Parathyroid adenoma (tissue), 2 donors: ENCODE measurements at regions not wholly inside any gene's neighbourhood (a gene's known extent, or its start where the extent isn't known, plus 50 kb on each side); places are given as distances from the start of the nearest gene placed in this dataset.
A peak's percentile ranks its signal among the peaks of the same experiment; 100 is the strongest.

Experiments used
- H2AFZ ChIP-seq: fragments of 300-600 bp; sonication (generic); one replicate; pipeline ENCODE4 v1.7.0; 2017; ENCODE audit warnings: antibody characterized with exemption, mild to moderate bottlenecking
- H3K27ac ChIP-seq: fragments of 300-600 bp; sonication (generic); one replicate; pipeline ENCODE4 v1.7.0; 2017
- H3K27me3 ChIP-seq: fragments of 300-600 bp; sonication (generic); one replicate; pipeline ENCODE4 v1.7.0; 2017; ENCODE audit warnings: low read length; ENCODE audit not compliant: control insufficient read depth, insufficient read depth
- H3K36me3 ChIP-seq: fragments of 300-600 bp; sonication (generic); one replicate; pipeline ENCODE4 v1.7.0; 2017; ENCODE audit warnings: low read length; ENCODE audit not compliant: control insufficient read depth, insufficient read depth
- H3K4me1 ChIP-seq: fragments of 300-600 bp; sonication (generic); one replicate; pipeline ENCODE4 v1.7.0; 2017; ENCODE audit warnings: control low read depth
- H3K4me2 ChIP-seq: fragments of 300-600 bp; sonication (generic); one replicate; pipeline ENCODE4 v1.7.0; 2017; ENCODE audit warnings: low read length
- H3K4me3 ChIP-seq: fragments of 300-600 bp; sonication (generic); one replicate; pipeline ENCODE4 v1.7.0; 2017; ENCODE audit warnings: low read depth, low read length
- H3K79me2 ChIP-seq: fragments of 300-600 bp; sonication (generic); one replicate; pipeline ENCODE4 v1.7.0; 2017; ENCODE audit warnings: control low read depth
- H3K9ac ChIP-seq: fragments of 300-600 bp; sonication (generic); one replicate; pipeline ENCODE4 v1.7.0; 2017; ENCODE audit warnings: mild to moderate bottlenecking
- H3K9me3 ChIP-seq: fragments of 300-600 bp; sonication (generic); one replicate; pipeline ENCODE4 v1.7.0; 2017; ENCODE audit warnings: low read length; ENCODE audit not compliant: control insufficient read depth
- CTCF ChIP-seq: fragments of 300-600 bp; sonication (generic); IDR thresholded peaks from one replicate; pipeline ENCODE4 v1.7.0; 2017; ENCODE audit warnings: antibody characterized with exemption, mild to moderate bottlenecking
- donor health status: primary hyperparathyroidism.

GRCh38 chr2:134773759-134774742, 55.3 kb upstream of the TMEM163 start:
- no peak for TF ChIP-seq CTCF
- Histone ChIP-seq H3K9ac (no peak overlapping the region), H3K79me2 (no peaks in the 10 kb centered on the region), H3K4me3 (no peak overlapping the region), H3K36me3 (no peaks in the 10 kb centered on the region), H3K4me1 (peaks cover 14% of the 10 kb centered on the region), H2AFZ (peak overlapping the region; percentile 77), H3K27me3 (no peaks in the 10 kb centered on the region), H3K9me3 (no peaks in the 10 kb centered on the region), H3K27ac (peak overlapping the region; percentile 11), H3K4me2 (no peak overlapping the region)

- H2AFZ ChIP-seq, result peak overlapping the region; percentile 77
- H3K9ac ChIP-seq, result no peak overlapping the region
- no peaks in the 10 kb centered on the region for H3K79me2 ChIP-seq
- H3K27me3 ChIP-seq, result no peaks in the 10 kb centered on the region
- H3K36me3 ChIP-seq, result no peaks in the 10 kb centered on the region
- H3K27ac ChIP-seq, result peak overlapping the region; percentile 11
- peaks cover 14% of the 10 kb centered on the region for H3K4me1 ChIP-seq
- no peaks in the 10 kb centered on the region for H3K9me3 ChIP-seq
- no peak for TF ChIP-seq CTCF
- H3K4me2 ChIP-seq, result no peak overlapping the region
- H3K4me3 ChIP-seq, result no peak overlapping the region
Measured at GRCh38 chr2:134774786-134775641, 56.2 kb upstream of the TMEM163 start.

- Histone ChIP-seq H2AFZ (no peak overlapping the region), H3K27me3 (no peaks in the 10 kb centered on the region), H3K4me1 (peaks cover 14% of the 10 kb centered on the region), H3K9ac (no peak overlapping the region), H3K27ac (no peak overlapping the region), H3K36me3 (no peaks in the 10 kb centered on the region), H3K79me2 (no peaks in the 10 kb centered on the region), H3K4me3 (no peak overlapping the region), H3K9me3 (no peaks in the 10 kb centered on the region), H3K4me2 (no peak overlapping the region)
- TF ChIP-seq CTCF, result no peak
Measured at GRCh38 chr2:134776836-134777235, 58.0 kb upstream of the TMEM163 start.

- no peak overlapping the region for H2AFZ ChIP-seq
- H3K79me2 ChIP-seq, result no peaks in the 10 kb centered on the region
- no peak for TF ChIP-seq CTCF
- no peaks in the 10 kb centered on the region for H3K27me3 ChIP-seq
- no peak overlapping the region for H3K4me3 ChIP-seq
- no peak overlapping the region for H3K27ac ChIP-seq
- H3K9me3 ChIP-seq, result no peaks in the 10 kb centered on the region
- H3K4me2 ChIP-seq, result no peak overlapping the region
- no peaks in the 10 kb centered on the region for H3K36me3 ChIP-seq
- H3K9ac ChIP-seq, result no peak overlapping the region
- H3K4me1 ChIP-seq, result peaks cover 14% of the 10 kb centered on the region
Measured at GRCh38 chr2:134777593-134777992, 58.8 kb upstream of the TMEM163 start.
